ENCODE measurements at regions not wholly inside any gene's neighbourhood (a gene's known extent, or its start where the extent isn't known, plus 50 kb on each side); places are given as distances from the start of the nearest gene placed in this dataset.

DNA sequence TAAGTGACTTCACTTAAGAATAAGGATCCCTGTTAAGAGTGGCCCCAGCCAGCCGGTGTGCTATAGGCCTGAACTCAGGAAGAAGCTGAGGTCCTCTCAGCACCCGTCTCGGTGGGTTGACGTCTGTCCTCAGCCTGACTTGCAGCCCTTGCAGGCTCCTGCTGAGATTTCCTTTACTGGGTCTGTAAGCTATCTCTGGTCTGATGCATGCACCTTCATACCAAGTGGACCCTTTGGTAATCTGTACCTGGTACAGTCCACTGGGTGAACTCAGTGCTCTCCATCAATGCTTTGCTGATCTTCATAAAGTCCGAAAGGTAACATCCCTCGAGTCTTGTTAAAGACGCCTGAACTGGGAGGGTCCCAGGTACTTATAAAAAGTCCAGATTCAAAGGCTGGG is 212.0 kb upstream of the PPP2R3A start:
- DNase-seq, result no peak

DNA sequence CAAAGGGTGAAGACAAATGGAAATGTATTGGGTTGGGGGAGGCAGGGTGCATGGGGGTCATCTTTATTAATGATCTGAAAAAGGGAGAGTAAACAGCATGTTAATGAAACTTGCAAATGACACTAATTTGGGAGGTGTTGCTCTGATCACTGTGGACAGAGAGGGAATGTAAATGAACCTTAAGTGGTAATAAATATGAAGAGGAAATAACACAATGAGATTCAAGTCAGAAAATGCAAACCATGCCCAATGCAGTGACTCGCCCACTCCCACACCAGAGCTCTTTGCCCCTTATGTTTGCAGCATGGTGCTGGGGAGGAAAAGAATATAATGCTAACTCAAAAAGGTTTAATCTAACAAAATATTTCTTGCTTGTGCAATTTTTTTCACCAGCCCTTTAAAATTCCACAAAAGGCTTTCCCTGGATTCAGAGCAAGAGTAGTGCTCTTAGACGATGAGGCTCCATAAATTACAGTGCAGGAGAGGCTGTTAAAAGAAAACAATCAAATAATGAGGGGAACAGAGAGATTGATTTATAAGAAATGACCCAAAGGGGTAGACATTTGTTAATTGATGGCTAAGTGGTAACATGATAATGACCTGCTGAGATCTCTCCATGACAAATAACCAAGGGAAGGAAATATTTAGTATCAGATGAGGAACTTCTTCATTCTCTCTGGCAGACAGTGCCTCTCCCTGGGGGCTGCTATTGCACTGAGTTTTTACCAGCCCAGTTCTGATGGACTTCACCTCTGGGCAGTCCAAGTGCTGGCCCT is 210.0 kb upstream of the PPP2R3A start:
- DNase-seq, result no peak

- DNase-seq, result no peak
Measured at GRCh38 chr3:135756106-135756668, 209.3 kb upstream of the PPP2R3A start.

DNA sequence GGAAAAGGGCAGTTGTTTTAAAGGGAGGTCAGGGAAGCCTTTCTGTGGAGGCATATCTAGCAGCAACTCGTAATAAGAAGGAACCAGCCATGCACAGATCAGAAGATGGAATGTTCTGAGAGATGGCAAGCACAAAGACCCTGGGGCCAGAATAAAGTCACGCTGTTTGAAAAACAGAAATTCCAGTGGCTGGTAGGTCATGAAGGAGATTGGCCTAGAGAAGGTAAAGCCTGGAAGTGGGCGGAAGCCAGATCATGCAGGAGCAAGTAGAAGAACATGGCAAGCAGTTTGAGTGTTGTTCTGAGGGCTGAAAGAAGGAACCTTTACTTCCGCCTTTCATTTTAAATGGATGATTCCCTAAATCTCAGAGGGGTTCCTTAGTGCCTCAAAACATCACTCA is 208.1 kb upstream of the PPP2R3A start:
- no peak for DNase-seq

DNA sequence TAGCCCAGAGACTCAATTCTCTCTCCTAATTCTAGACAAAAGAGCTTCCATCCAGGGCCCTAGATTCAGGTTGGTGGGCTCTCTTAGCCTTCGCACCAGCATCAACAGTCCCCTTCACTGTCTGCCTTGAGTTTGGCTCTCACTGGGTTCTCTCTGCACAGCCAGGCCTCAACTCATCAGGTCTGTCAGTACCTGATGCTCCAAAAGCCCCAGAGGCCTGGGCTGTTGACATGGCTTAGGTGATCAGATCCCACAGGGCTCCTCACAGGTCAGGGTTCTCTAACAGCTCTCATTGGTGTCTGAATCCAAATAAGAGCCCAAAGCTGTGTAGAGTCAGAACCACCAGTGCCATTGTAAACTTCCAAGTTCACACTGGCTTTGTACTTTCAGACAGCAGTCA is 206.6 kb upstream of the PPP2R3A start:
- no peak for DNase-seq

- no peak for DNase-seq
Measured at GRCh38 chr3:135759651-135760050, 205.9 kb upstream of the PPP2R3A start.

DNA sequence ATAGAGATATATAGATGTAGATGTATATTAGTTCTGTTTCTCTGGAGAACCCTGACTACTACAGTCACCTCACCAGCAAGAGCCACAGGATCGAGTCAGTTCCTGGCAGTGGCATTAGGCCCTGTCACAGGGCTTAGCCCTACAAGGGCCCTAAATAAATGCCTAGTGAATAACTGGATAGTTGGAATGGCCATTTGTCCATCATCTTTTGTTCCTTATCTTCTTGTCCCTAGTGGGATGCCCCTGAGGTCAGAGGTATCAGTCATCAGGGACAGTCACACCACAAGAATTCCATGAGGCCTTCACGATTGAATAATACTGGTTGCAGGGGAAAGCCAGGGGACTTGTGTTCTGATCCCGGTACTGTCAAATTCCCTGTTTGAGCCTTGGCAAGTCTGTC is 204.9 kb upstream of the PPP2R3A start:
- no peak for DNase-seq

- no peak for DNase-seq
Measured at GRCh38 chr3:135762188-135762856, 203.2 kb upstream of the PPP2R3A start.

GRCh38 chr3:135766115-135766514 is 199.4 kb upstream of the PPP2R3A start:
- no peak for DNase-seq

- DNase-seq, result no peak
Measured at GRCh38 chr3:135771760-135772159, 193.8 kb upstream of the PPP2R3A start.

DNA sequence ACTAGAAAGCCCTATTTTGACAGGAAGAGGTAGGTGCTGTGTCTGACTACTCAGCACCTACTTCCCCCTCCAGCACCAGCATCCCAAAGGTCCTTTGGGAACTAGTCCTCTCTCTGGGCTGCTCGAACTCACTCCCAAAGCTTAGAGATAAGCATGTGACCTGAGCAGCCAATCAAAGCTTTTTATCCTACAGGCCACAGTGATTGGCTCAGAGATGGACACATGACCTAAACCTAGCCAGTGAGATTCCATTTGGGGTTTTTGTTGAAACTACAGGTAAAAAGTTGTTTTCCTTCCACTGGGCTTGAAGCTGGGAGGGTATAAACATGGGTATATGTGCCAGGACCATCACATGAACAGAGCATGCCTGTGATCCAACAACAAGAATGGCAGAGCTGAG is 186.5 kb upstream of the PPP2R3A start:
- no peak for DNase-seq

DNA sequence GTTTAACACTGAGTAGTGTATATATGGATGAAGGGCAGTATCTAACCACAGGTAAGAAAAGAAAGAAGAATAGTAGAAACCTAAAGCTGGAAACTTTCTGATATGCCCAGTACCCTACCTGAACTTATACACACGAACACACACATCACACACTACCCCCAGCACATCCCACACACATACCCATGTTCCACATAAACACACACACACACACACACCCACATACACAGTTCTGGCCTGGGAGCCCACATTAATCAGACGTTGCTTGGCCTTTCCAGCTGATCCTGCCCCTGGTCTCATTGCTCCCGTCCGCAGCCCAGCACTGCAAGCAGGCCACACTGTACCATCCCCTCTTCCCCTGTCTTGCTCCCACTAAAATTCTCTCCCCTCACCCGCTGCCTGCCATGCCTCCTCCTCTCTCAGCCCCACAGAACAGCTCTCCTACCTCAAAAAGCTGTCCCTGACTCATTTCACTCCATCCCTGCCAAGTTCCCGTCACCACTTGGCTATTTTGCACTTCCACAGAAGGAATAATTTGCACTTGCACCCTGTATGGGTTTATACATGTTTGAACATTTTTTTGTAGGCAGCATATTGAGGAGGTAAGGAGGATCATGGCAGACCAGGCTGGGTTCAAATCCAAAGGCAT is 185.8 kb upstream of the PPP2R3A start:
- DNase-seq, result no peak

GRCh38 chr3:135781026-135781815 is 184.3 kb upstream of the PPP2R3A start:
- DNase-seq, result no peak

GRCh38 chr3:135784557-135784956 is 181.0 kb upstream of the PPP2R3A start:
- DNase-seq, result no peak

DNA sequence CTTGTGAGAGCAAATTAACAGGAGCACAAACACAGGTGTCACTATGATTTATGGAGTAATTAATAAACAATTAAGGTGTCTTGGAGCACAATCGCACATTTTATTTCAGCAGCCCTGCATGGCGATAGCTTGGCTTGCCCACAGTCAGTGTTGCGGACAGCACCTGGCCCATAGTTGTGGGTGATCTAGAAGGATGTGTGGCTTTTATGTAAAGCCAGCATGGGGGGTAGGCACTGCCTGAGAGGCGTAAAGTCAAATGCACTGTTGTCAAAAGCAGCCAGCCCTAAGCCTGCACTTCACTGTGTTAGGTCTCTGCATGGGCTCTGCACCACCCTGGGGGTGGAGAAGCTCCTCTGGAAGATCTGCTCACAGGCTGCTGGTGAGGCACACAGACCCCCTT is 177.4 kb upstream of the PPP2R3A start:
- no peak for DNase-seq

DNA sequence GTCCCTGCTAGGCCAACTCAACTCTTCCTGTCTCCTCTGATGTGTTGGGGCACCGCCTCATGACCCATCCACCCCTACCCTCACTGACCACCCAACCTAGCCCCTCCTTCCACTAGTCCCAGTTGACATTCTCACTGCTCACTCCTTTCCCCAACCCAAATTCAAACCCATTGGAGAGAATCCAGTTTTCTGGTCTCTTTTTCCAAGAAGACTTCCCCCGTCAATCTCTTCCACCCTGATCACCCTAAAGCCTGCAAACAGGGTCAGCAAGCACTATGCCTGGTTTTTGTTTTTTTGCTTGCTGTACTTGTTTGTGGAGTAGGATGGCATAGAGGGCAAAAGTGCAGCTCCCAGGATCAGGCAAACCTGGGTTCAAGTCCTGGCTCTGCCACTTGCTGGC is 176.6 kb upstream of the PPP2R3A start:
- no peak for DNase-seq

DNA sequence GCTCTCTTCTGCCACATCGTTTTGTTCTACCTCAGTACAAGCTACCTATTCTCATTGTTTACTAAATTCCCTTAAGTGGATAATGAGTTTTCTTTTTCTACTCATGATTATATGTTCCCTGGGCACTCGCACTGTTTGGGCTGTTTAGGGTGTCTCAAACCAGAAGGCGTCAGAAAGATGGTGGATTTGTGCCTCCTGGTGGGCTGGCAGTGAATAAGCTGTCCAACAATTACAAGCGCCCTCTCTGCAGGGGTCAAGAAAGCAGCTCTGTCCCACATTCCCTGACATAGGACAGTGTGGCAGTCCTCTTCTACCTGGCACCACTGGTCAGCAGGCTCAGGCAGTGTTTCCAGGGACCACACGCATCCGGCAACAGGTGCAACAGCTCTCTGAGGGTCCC is 173.4 kb upstream of the PPP2R3A start:
- no peak for DNase-seq

- no peak for DNase-seq
Measured at GRCh38 chr3:135792858-135793475, 172.6 kb upstream of the PPP2R3A start.

GRCh38 chr3:135800071-135800549 is 165.4 kb upstream of the PPP2R3A start:
- no peak for DNase-seq

DNA sequence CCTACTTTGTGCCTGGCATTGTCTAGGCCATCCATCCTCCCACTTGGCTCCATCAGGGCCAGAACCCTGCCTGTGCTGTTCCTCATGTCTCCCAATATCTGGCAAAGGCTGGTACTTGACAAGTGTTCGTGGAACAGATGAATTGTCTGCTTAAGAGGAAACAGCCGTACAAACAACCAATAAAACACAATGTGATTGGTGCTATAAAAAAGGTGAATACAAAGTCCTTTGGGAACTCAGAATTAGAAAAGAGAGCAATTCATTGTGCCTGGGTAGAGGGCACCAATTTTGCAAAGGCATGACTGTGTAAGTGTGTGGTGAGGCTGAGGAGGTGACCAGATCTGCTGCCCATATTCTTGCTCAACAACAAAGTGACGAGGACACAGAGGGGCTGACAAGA is 164.5 kb upstream of the PPP2R3A start:
- no peak for DNase-seq

GRCh38 chr3:135802171-135802570 is 163.4 kb upstream of the PPP2R3A start:
- no peak for DNase-seq

DNA sequence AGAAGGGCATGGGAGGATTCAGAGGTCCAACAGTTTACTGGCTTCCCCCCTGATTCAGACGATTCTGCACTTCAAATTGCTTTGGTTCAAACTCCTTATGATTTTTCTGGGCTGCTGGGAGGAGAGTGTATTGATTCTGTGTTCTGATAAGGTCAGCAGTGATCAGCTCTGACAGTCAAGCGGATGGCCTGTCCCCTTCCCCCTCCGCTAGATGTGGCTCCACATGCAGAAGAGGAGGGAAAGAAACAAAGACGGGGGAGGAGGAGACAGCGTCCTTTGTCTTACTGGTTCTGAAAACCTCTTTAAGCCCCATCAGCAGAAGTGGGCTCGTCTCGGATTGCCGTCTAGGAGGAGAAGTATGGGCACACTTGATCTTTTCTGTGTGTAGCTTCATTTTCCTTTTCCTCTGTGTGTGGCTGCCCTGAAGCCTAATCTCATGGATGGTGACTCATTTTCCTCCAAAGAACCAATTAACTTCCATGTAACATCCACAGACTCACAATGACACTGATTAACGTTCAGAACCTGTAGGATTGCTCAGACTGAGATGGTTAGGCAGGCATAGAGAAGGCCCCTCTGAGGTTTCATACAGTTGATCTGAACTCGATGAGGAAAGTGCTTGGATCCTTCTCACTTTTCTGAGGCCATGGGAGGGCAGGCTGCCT is 162.4 kb upstream of the PPP2R3A start:
- DNase-seq, result no peak
